MM.1S (cell line): ENCODE measurements at regions not wholly inside any gene's neighbourhood (a gene's known extent, or its start where the extent isn't known, plus 50 kb on each side); places are given as distances from the start of the nearest gene placed in this dataset.

Experiments used
- CTCF ChIP-seq: fragments of 300-600 bp; sonication (generic); IDR thresholded peaks from 2 replicates; pipeline ENCODE4 v1.5.1; 2016; ENCODE audit warnings: antibody characterized with exemption, low read length, mixed read lengths
- EZH2 ChIP-seq: fragments of 300-600 bp; sonication (generic); optimal IDR thresholded peaks from 2 replicates; pipeline ENCODE3; 2017; ENCODE audit warnings: low read depth, mild to moderate bottlenecking, antibody characterized with exemption, low read length, mixed read lengths
- EZH2phosphoT487 ChIP-seq: fragments of 300-600 bp; sonication (generic); IDR thresholded peaks from 2 replicates; pipeline ENCODE4 v1.6.1; 2018; ENCODE audit warnings: antibody characterized with exemption, low read length

GRCh38 chr9:73531051-73531532 lies 379.4 kb downstream of the ANXA1 start:
- no peak for TF ChIP-seq CTCF
- TF ChIP-seq EZH2 = no peak
- no peak for TF ChIP-seq EZH2phosphoT487
